B cell (primary cell): ENCODE measurements at regions not wholly inside any gene's neighbourhood (a gene's known extent, or its start where the extent isn't known, plus 50 kb on each side); places are given as distances from the start of the nearest gene placed in this dataset.

ENCODE experiments used
- EZH2 ChIP-seq: IDR thresholded peaks from 2 replicates; pipeline ENCODE4 v1.6.1; 2012; ENCODE audit warnings: borderline replicate concordance, low read depth, mild to moderate bottlenecking, moderate library complexity, low read length; ENCODE audit not compliant: insufficient read depth, poor library complexity, severe bottlenecking
- TF ChIP-seq, protein P1 (sequence below): fragments of 200-600 bp; IDR thresholded peaks from one replicate; pipeline ENCODE4 v1.8.0; 2022; ENCODE audit warnings: antibody characterized with exemption, mild to moderate bottlenecking

DNA sequence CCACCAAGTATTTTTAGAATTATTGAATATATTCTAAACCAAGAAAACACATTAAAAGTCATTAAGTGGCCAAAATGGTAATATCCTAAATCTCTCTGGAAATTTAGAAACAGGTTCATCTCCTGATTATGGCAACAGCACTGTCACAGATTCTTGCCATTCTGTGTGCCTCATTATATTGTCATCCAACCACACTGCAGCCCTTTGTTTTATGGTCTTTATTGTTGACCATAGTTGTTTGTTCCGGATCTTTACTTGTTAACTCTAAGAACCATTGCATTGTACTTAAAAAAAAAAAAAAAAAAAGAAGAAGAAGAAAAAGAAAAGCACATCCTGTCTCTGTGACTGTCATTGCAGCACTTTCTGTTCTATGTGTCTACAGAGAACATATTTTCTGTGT lies 822.1 kb upstream of the ADGRL3 start:
- TF ChIP-seq, protein P1, sequence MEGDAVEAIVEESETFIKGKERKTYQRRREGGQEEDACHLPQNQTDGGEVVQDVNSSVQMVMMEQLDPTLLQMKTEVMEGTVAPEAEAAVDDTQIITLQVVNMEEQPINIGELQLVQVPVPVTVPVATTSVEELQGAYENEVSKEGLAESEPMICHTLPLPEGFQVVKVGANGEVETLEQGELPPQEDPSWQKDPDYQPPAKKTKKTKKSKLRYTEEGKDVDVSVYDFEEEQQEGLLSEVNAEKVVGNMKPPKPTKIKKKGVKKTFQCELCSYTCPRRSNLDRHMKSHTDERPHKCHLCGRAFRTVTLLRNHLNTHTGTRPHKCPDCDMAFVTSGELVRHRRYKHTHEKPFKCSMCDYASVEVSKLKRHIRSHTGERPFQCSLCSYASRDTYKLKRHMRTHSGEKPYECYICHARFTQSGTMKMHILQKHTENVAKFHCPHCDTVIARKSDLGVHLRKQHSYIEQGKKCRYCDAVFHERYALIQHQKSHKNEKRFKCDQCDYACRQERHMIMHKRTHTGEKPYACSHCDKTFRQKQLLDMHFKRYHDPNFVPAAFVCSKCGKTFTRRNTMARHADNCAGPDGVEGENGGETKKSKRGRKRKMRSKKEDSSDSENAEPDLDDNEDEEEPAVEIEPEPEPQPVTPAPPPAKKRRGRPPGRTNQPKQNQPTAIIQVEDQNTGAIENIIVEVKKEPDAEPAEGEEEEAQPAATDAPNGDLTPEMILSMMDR = no peak
- no peak for TF ChIP-seq EZH2
